Stomach (tissue), 4 donors: ENCODE measurements at regions not wholly inside any gene's neighbourhood (a gene's known extent, or its start where the extent isn't known, plus 50 kb on each side); places are given as distances from the start of the nearest gene placed in this dataset.

Experiments used
- POLR2A ChIP-seq, 4 donors: fragments of 450-650 bp; IDR thresholded peaks; one replicate each; pipeline ENCODE4 v1.6.1; 2016; ENCODE audit warnings: antibody characterized with exemption in 4 of 4, control low read depth in 2 of 4, mild to moderate bottlenecking in 1 of 4, moderate library complexity in 1 of 4
- POLR2AphosphoS5 ChIP-seq, 3 donors: sonication (generic); formaldehyde crosslinking; IDR thresholded peaks; one replicate each; pipeline ENCODE4 v1.6.1; 2016; ENCODE audit warnings: antibody characterized with exemption in 3 of 3
- TF ChIP-seq, protein P1 (sequence below), 7 experiments: fragments of 450-650 bp in 4 of 7; fragments of 200-600 bp in 3 of 7; sonication (generic) in 3 of 7; IDR thresholded peaks; one replicate each; pipeline ENCODE4 v1.5.1; 2016 to 2019; ENCODE audit warnings: antibody characterized with exemption in 7 of 7, control low read depth in 2 of 7, mild to moderate bottlenecking in 1 of 7

DNA sequence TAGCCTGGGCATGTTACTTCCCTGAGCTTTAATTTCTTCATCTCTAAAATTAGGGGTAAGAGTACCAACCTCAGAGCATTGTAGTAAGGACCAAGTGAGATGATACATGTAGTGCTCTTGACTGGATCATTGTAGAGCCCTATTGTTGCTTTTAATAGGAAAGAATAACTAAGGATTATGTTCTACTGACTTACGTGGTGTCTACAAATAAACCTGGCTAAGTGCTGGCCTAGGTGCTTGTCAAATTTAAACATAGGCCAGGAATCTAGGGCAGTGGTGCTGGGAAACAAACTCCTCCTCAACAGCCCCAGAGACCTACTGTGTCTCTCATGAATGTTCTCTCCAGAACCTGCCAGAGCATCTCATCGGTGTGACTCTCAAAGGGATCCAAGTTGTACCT is 69.4 kb downstream of the ABCC12 start:
- TF ChIP-seq, protein P1, sequence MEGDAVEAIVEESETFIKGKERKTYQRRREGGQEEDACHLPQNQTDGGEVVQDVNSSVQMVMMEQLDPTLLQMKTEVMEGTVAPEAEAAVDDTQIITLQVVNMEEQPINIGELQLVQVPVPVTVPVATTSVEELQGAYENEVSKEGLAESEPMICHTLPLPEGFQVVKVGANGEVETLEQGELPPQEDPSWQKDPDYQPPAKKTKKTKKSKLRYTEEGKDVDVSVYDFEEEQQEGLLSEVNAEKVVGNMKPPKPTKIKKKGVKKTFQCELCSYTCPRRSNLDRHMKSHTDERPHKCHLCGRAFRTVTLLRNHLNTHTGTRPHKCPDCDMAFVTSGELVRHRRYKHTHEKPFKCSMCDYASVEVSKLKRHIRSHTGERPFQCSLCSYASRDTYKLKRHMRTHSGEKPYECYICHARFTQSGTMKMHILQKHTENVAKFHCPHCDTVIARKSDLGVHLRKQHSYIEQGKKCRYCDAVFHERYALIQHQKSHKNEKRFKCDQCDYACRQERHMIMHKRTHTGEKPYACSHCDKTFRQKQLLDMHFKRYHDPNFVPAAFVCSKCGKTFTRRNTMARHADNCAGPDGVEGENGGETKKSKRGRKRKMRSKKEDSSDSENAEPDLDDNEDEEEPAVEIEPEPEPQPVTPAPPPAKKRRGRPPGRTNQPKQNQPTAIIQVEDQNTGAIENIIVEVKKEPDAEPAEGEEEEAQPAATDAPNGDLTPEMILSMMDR (IDR thresholded peaks at IDR 0.05), result no peak
- TF ChIP-seq POLR2AphosphoS5 (IDR thresholded peaks at IDR 0.05) (no peak), POLR2A (IDR thresholded peaks at IDR 0.05) (no peak)
